ENCODE measurements at regions not wholly inside any gene's neighbourhood (a gene's known extent, or its start where the extent isn't known, plus 50 kb on each side); places are given as distances from the start of the nearest gene placed in this dataset.
A peak's percentile ranks its signal among the peaks of the same experiment; 100 is the strongest.

GRCh38 chr4:14064984-14065383, 437.5 kb upstream of the BOD1L1 start:
- H3K36me3 ChIP-seq: no peaks in the 10 kb centered on the region
- DNase-seq: no peak
- H3K9me3 ChIP-seq: no peaks in the 10 kb centered on the region
- no peak overlapping the region for H3K4me3 ChIP-seq
- H3K27me3 ChIP-seq: no peaks in the 10 kb centered on the region

GRCh38 chr4:14065406-14065805, 437.9 kb upstream of the BOD1L1 start:
- no peak for DNase-seq
- Histone ChIP-seq H3K27me3 (no peaks in the 10 kb centered on the region), H3K36me3 (no peaks in the 10 kb centered on the region)

GRCh38 chr4:14066979-14067378, 439.5 kb upstream of the BOD1L1 start:
- Histone ChIP-seq H3K4me3 (no peak overlapping the region), H3K27me3 (no peaks in the 10 kb centered on the region), H3K9me3 (no peaks in the 10 kb centered on the region), H3K36me3 (no peaks in the 10 kb centered on the region)
- no peak for DNase-seq

More at GRCh38 chr4:14065406-14065805, 437.9 kb upstream of the BOD1L1 start:
- Histone ChIP-seq H3K4me3 (no peak overlapping the region), H3K9me3 (no peaks in the 10 kb centered on the region)

- no peak for DNase-seq
- no peaks in the 10 kb centered on the region for H3K27me3 ChIP-seq
- H3K9me3 ChIP-seq: no peaks in the 10 kb centered on the region
- H3K36me3 ChIP-seq: no peaks in the 10 kb centered on the region
- H3K4me3 ChIP-seq: no peak overlapping the region
These were observed 442.4 kb upstream of the BOD1L1 start for GRCh38 chr4:14069886-14070285.

- no peak overlapping the region for H3K4me3 ChIP-seq
- no peaks in the 10 kb centered on the region for H3K36me3 ChIP-seq
- no peaks in the 10 kb centered on the region for H3K9me3 ChIP-seq
- H3K27me3 ChIP-seq: no peaks in the 10 kb centered on the region
- no peak for DNase-seq
These were observed 442.9 kb upstream of the BOD1L1 start for GRCh38 chr4:14070289-14070880.

- H3K9me3 ChIP-seq: no peaks in the 10 kb centered on the region
- H3K27me3 ChIP-seq: no peaks in the 10 kb centered on the region
- no peak for DNase-seq
- H3K4me3 ChIP-seq: no peak overlapping the region
- H3K36me3 ChIP-seq: no peaks in the 10 kb centered on the region
These were observed 445.0 kb upstream of the BOD1L1 start for GRCh38 chr4:14072506-14072905.

GRCh38 chr4:14076776-14077175, 449.3 kb upstream of the BOD1L1 start:
- H3K36me3 ChIP-seq: no peaks in the 10 kb centered on the region
- no peak for DNase-seq
- H3K4me3 ChIP-seq: no peak overlapping the region
- no peaks in the 10 kb centered on the region for H3K9me3 ChIP-seq
- H3K27me3 ChIP-seq: no peaks in the 10 kb centered on the region

- no peaks in the 10 kb centered on the region for H3K27me3 ChIP-seq
- no peaks in the 10 kb centered on the region for H3K36me3 ChIP-seq
- no peak overlapping the region for H3K4me3 ChIP-seq
- no peak for DNase-seq
- H3K9me3 ChIP-seq: no peaks in the 10 kb centered on the region
These were observed 450.8 kb upstream of the BOD1L1 start for GRCh38 chr4:14078326-14078725.

- no peak overlapping the region for H3K4me3 ChIP-seq
- no peaks in the 10 kb centered on the region for H3K9me3 ChIP-seq
- DNase-seq: no peak
These were observed 452.1 kb upstream of the BOD1L1 start for GRCh38 chr4:14079601-14080000.

GRCh38 chr4:14083150-14083549, 455.6 kb upstream of the BOD1L1 start:
- no peak for DNase-seq
- H3K36me3 ChIP-seq: no peaks in the 10 kb centered on the region
- no peaks in the 10 kb centered on the region for H3K9me3 ChIP-seq
- no peak overlapping the region for H3K4me3 ChIP-seq
- no peaks in the 10 kb centered on the region for H3K27me3 ChIP-seq

More at GRCh38 chr4:14079601-14080000, 452.1 kb upstream of the BOD1L1 start:
- Histone ChIP-seq H3K36me3 (no peaks in the 10 kb centered on the region), H3K27me3 (no peaks in the 10 kb centered on the region)

GRCh38 chr4:14084598-14084997, 457.1 kb upstream of the BOD1L1 start:
- no peak overlapping the region for H3K4me3 ChIP-seq
- no peaks in the 10 kb centered on the region for H3K27me3 ChIP-seq
- no peaks in the 10 kb centered on the region for H3K36me3 ChIP-seq
- no peak for DNase-seq
- no peaks in the 10 kb centered on the region for H3K9me3 ChIP-seq

- no peaks in the 10 kb centered on the region for H3K9me3 ChIP-seq
- H3K4me3 ChIP-seq: no peak overlapping the region
- DNase-seq: no peak
- H3K27me3 ChIP-seq: no peaks in the 10 kb centered on the region
- H3K36me3 ChIP-seq: no peaks in the 10 kb centered on the region
These were observed 459.9 kb upstream of the BOD1L1 start for GRCh38 chr4:14087459-14087858.

GRCh38 chr4:14087921-14088320, 460.4 kb upstream of the BOD1L1 start:
- no peak for DNase-seq
- H3K4me3 ChIP-seq: no peak overlapping the region
- no peaks in the 10 kb centered on the region for H3K36me3 ChIP-seq
- H3K9me3 ChIP-seq: no peaks in the 10 kb centered on the region
- no peaks in the 10 kb centered on the region for H3K27me3 ChIP-seq

GRCh38 chr4:14091531-14091930, 464.0 kb upstream of the BOD1L1 start:
- Histone ChIP-seq H3K27me3 (no peaks in the 10 kb centered on the region), H3K36me3 (no peaks in the 10 kb centered on the region), H3K9me3 (no peaks in the 10 kb centered on the region), H3K4me3 (no peak overlapping the region)
- no peak for DNase-seq

- Histone ChIP-seq H3K36me3 (no peaks in the 10 kb centered on the region), H3K4me3 (no peak overlapping the region), H3K9me3 (no peaks in the 10 kb centered on the region), H3K27me3 (no peaks in the 10 kb centered on the region)
- DNase-seq: no peak
These were observed 464.4 kb upstream of the BOD1L1 start for GRCh38 chr4:14091966-14092365.

GRCh38 chr4:14092741-14093140, 465.2 kb upstream of the BOD1L1 start:
- no peaks in the 10 kb centered on the region for H3K9me3 ChIP-seq
- H3K4me3 ChIP-seq: no peak overlapping the region
- H3K36me3 ChIP-seq: no peaks in the 10 kb centered on the region
- H3K27me3 ChIP-seq: no peaks in the 10 kb centered on the region
- DNase-seq: no peak

GRCh38 chr4:14095831-14096230, 468.3 kb upstream of the BOD1L1 start:
- H3K27me3 ChIP-seq: no peaks in the 10 kb centered on the region
- H3K4me3 ChIP-seq: no peak overlapping the region
- no peak for DNase-seq
- no peaks in the 10 kb centered on the region for H3K36me3 ChIP-seq
- no peaks in the 10 kb centered on the region for H3K9me3 ChIP-seq

- no peaks in the 10 kb centered on the region for H3K9me3 ChIP-seq
- H3K36me3 ChIP-seq: no peaks in the 10 kb centered on the region
- DNase-seq: peak; percentile 14
- H3K27me3 ChIP-seq: no peaks in the 10 kb centered on the region
- no peak overlapping the region for H3K4me3 ChIP-seq
These were observed 469.0 kb upstream of the BOD1L1 start for GRCh38 chr4:14096396-14096965.
